Common myeloid progenitor, CD34-positive (primary cell): ENCODE measurements at regions not wholly inside any gene's neighbourhood (a gene's known extent, or its start where the extent isn't known, plus 50 kb on each side); places are given as distances from the start of the nearest gene placed in this dataset.

Experiments used
- CTCF ChIA-PET: fragments of 350-600 bp; sonication (Branson Sonifier 250); formaldehyde crosslinking; loops from one replicate; lab custom pipeline; 2021; ENCODE audit warnings: antibody characterized with exemption; lab: Charles Lee
- POLR2A ChIA-PET: fragments of 350-600 bp; sonication (Branson Sonifier 250); formaldehyde crosslinking; loops from one replicate; lab custom pipeline; 2021; ENCODE audit warnings: antibody characterized with exemption; lab: Charles Lee
- DNase-seq, 3 donors: peaks; one replicate each; pipeline versions ENCODE4 v3.0.0 to v3.0.0-alpha.2; 2013
- H3K27ac ChIP-seq, 2 experiments: 1 replicate in 1 of 2; 2 replicates in 1 of 2; pipeline ENCODE4 v1.7.0; 2013; ENCODE audit warnings: inconsistent platforms in 2 of 2, low read length in 2 of 2, mild to moderate bottlenecking in 2 of 2, low read depth in 1 of 2, moderate library complexity in 1 of 2; ENCODE audit not compliant: severe bottlenecking in 2 of 2, insufficient read depth in 1 of 2, poor library complexity in 1 of 2
- H3K27me3 ChIP-seq, 5 experiments: replicated peaks in 2 of 5; 1 replicate in 3 of 5; 2 replicates in 2 of 5; pipeline versions ENCODE4 v1.6.1 to v1.7.0; 2013; ENCODE audit warnings: low read length in 4 of 5, mild to moderate bottlenecking in 2 of 5, moderate library complexity in 2 of 5, inconsistent platforms in 1 of 5; ENCODE audit not compliant: insufficient read depth in 5 of 5, control insufficient read depth in 4 of 5
- H3K36me3 ChIP-seq, 4 experiments: 1 replicate in 2 of 4; 2 replicates in 2 of 4; pipeline versions ENCODE4 v1.6.1 to v1.7.0; 2013; ENCODE audit warnings: low read length in 3 of 4, control low read depth in 1 of 4, mild to moderate bottlenecking in 1 of 4; ENCODE audit not compliant: control insufficient read depth in 4 of 4, insufficient read depth in 4 of 4
- H3K4me1 ChIP-seq, 4 experiments: 1 replicate in 3 of 4; 2 replicates in 1 of 4; pipeline versions ENCODE4 v1.6.1 to v1.7.1; 2013; ENCODE audit warnings: low read length in 3 of 4, mild to moderate bottlenecking in 3 of 4, control low read depth in 1 of 4, inconsistent platforms in 1 of 4, moderate library complexity in 1 of 4; ENCODE audit not compliant: control insufficient read depth in 4 of 4, insufficient read depth in 4 of 4; ENCODE audit errors: control extremely low read depth in 1 of 4
- H3K4me3 ChIP-seq, 7 experiments: 1 replicate in 4 of 7; 2 replicates in 3 of 7; pipeline versions ENCODE4 v1.5.1 to v1.7.0; 2013; ENCODE audit warnings: mild to moderate bottlenecking in 7 of 7, low read length in 6 of 7, moderate library complexity in 6 of 7, inconsistent platforms in 2 of 7, low read depth in 2 of 7, control low read depth in 1 of 7; ENCODE audit not compliant: insufficient read depth in 4 of 7, control insufficient read depth in 1 of 7; ENCODE audit errors: extremely low read depth in 1 of 7
- H3K9me3 ChIP-seq, 5 experiments: 1 replicate in 4 of 5; 2 replicates in 1 of 5; pipeline versions ENCODE4 v1.6.1 to v1.7.1; 2013; ENCODE audit warnings: low read length in 4 of 5, mild to moderate bottlenecking in 2 of 5, inconsistent platforms in 1 of 5, low read depth in 1 of 5, moderate library complexity in 1 of 5; ENCODE audit not compliant: control insufficient read depth in 4 of 5, insufficient read depth in 2 of 5; ENCODE audit errors: control extremely low read depth in 1 of 5
- WGBS: methylation state at CpG from one replicate; pipeline ENCODE4 v1.1.5; 2013; ENCODE audit not compliant: insufficient coverage; 5-methylcytosine and 5-hydroxymethylcytosine counted together

DNA sequence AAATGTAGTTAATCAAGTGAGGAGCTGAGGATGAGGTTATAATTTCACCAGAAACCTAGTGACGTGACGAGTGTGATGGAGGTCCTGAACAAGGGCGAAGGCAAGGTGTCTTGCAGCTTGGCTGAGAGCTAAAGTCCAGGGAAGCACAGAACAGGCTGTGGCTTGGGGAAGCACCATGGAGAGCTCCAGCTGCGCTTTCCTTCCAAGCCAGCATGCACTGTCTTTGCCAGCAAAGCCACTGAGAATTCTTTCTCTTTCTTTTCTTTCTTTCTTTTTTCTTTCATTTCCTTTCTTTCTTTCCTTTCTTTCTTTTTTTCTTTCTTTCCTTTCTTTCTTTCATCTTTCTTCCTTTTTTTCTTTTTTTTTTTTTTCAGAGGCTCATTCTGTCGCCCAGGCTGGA, 239.3 kb downstream of the FBXO15 start:
- H3K9me3 ChIP-seq = no peaks in the 10 kb centered on the region
- H3K36me3 ChIP-seq = no peaks in the 10 kb centered on the region
- peak in 1 of 3 donors; percentile 1 for DNase-seq
- no peak overlapping the region for H3K4me3 ChIP-seq
- ChIA-PET POLR2A (no interaction called here), CTCF (no interaction called here)
- H3K27ac ChIP-seq = no peak overlapping the region
- 50% methylated on average over 5 of the region's 5 CpGs for WGBS
- peaks cover 0 to 3% (median 0%) of the 10 kb centered on the region in 5 experiments for H3K27me3 ChIP-seq
- no peaks in the 10 kb centered on the region for H3K4me1 ChIP-seq

GRCh38 chr18:73901566-73901965, 246.1 kb downstream of the FBXO15 start:
- no peak for DNase-seq
- ChIA-PET POLR2A (no interaction called here), CTCF (no interaction called here)
- Histone ChIP-seq H3K4me3 (no peak overlapping the region), H3K27ac (no peak overlapping the region), H3K4me1 (no peaks in the 10 kb centered on the region), H3K9me3 (no peaks in the 10 kb centered on the region), H3K36me3 (no peaks in the 10 kb centered on the region), H3K27me3 (peaks cover 0 to 10% (median 3%) of the 10 kb centered on the region in 5 experiments)
- 76% methylated on average over 4 of the region's 4 CpGs for WGBS

DNA sequence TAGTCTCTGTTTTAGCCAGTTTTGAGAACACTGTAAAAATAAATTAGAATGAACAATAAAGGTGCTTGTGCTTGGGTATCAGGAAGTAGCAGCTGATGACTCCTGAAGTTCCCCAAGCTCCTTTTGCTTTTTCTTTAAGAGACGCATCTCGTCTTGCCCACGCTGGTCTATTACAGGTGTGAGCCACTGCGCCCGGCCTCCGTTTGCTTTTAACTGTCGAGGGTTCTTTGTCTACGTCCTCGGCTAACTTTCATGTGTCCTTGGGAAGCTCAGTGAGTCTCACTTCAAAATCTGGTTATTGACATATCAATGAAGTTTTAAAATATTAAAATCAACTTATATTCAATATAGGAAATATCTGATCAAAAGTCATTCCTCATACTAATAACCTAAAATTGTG, 246.5 kb downstream of the FBXO15 start:
- H3K4me1 ChIP-seq = no peaks in the 10 kb centered on the region
- POLR2A ChIA-PET = no interaction called here
- peaks cover 0 to 10% (median 3%) of the 10 kb centered on the region in 5 experiments for H3K27me3 ChIP-seq
- DNase-seq = no peak
- H3K27ac ChIP-seq = no peak overlapping the region
- no peaks in the 10 kb centered on the region for H3K36me3 ChIP-seq
- no peaks in the 10 kb centered on the region for H3K9me3 ChIP-seq
- WGBS = no CpG with 5 or more reads among the region's 9 CpGs
- CTCF ChIA-PET = no interaction called here
- H3K4me3 ChIP-seq = no peak overlapping the region

DNA sequence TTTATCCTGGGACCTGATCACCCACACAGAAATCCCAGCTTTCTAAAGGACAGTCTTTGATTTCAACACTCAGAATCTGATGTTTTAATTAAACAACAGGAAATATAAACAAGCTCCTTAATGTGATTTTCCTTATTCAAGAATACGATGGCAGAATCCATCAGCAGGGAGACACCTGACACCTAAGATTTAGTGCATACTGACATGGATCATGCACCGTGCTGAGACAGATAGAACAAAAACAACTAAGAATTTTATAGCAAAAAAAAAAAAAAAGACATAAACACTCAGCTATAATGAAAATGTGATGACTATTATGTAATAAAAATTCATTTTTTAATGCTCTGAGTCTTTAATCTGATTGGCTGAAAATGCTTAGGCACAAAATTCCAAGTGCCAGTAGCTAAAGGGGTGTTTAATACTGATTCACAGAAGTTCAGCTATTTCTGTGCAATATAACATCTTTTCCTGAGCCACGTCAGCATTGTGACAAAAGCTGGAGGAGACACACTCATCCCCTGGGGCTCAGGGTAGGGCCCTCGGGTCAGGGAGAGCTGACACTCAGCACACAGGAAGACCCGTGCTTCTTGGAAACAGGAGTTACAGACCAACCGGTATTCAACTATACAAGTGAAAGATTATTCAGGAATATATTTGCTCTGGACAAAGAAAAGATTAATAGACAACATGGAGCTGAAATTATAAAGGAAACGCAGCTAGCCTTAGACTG, 247.4 kb downstream of the FBXO15 start:
- Histone ChIP-seq H3K27ac (no peak overlapping the region), H3K4me3 (no peak overlapping the region), H3K4me1 (no peaks in the 10 kb centered on the region), H3K27me3 (peaks cover 0 to 10% (median 3%) of the 10 kb centered on the region in 5 experiments), H3K9me3 (no peaks in the 10 kb centered on the region), H3K36me3 (no peaks in the 10 kb centered on the region)
- WGBS = 79% methylated on average over 3 of the region's 7 CpGs
- CTCF ChIA-PET = no interaction called here
- no peak for DNase-seq
- POLR2A ChIA-PET = no interaction called here

GRCh38 chr18:73897517-73897916, 250.1 kb downstream of the FBXO15 start:
- CTCF ChIA-PET = no interaction called here
- no peaks in the 10 kb centered on the region for H3K36me3 ChIP-seq

DNA sequence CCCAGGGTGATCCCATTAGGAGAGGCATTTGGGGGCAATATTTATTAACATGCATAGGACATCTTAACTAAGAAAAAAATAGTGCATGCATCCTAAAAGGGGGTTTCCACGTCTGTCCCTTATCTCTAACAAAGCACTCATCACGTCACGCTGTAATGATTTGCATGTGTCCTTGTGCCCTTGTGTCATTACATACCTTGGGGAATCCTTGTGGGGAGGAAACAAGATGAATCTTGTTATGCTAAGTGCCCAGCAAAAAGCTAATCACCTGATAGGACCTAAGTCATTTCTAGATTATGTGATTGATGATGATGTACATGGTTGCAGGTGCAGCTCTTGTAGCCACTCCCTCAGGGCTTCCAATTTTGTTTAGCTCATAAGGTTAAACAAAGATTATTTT, 250.9 kb downstream of the FBXO15 start:
- no peaks in the 10 kb centered on the region for H3K36me3 ChIP-seq
- DNase-seq = no peak
- H3K9me3 ChIP-seq = no peaks in the 10 kb centered on the region
- no CpG with 5 or more reads among the region's 3 CpGs for WGBS
- H3K4me3 ChIP-seq = no peak overlapping the region
- CTCF ChIA-PET = interaction anchor here (1.1 kb wide), 1 partner anchor 15 kb away, joined by 3 read pairs; no protein-coding TSS in a partner anchor
- no peak overlapping the region for H3K27ac ChIP-seq
- POLR2A ChIA-PET = no interaction called here
- H3K4me1 ChIP-seq = no peaks in the 10 kb centered on the region
- peaks cover 0 to 5% (median 3%) of the 10 kb centered on the region in 5 experiments for H3K27me3 ChIP-seq

More at GRCh38 chr18:73897517-73897916, 250.1 kb downstream of the FBXO15 start:
- Histone ChIP-seq H3K9me3 (no peaks in the 10 kb centered on the region), H3K4me1 (no peaks in the 10 kb centered on the region), H3K27ac (no peak overlapping the region), H3K4me3 (no peak overlapping the region), H3K27me3 (peaks cover 0 to 5% (median 3%) of the 10 kb centered on the region in 5 experiments)
- 100% methylated on average over 1 of the region's 1 CpG for WGBS
- POLR2A ChIA-PET = no interaction called here
- DNase-seq = no peak

- Histone ChIP-seq H3K4me1 (no peaks in the 10 kb centered on the region), H3K4me3 (no peak overlapping the region), H3K36me3 (no peaks in the 10 kb centered on the region), H3K27ac (no peak overlapping the region), H3K9me3 (no peaks in the 10 kb centered on the region), H3K27me3 (peaks cover 0 to 3% (median 0%) of the 10 kb centered on the region in 5 experiments)
- ChIA-PET CTCF (interaction anchor here (1.1 kb wide), 1 partner anchor 14 kb away, joined by 3 read pairs; no protein-coding TSS in a partner anchor), POLR2A (no interaction called here)
- DNase-seq = no peak
- WGBS = 54% methylated on average over 4 of the region's 4 CpGs
Measured at GRCh38 chr18:73895701-73896100, 251.9 kb downstream of the FBXO15 start.
